H1 (cell line): ENCODE measurements at regions not wholly inside any gene's neighbourhood (a gene's known extent, or its start where the extent isn't known, plus 50 kb on each side); places are given as distances from the start of the nearest gene placed in this dataset.

Experiments
- RAD21 ChIP-seq, 2 experiments: IDR thresholded peaks in 1 of 2; conservative IDR thresholded peaks in 1 of 2; 2 replicates each; pipeline ENCODE4 v1.6.1; 2011; ENCODE audit warnings: low read depth in 2 of 2, low read length in 2 of 2, improper control_type of control experiment in 1 of 2, inconsistent platforms in 1 of 2, mild to moderate bottlenecking in 1 of 2, moderate library complexity in 1 of 2
- TF ChIP-seq, protein P1 (sequence below), 3 experiments: IDR thresholded peaks; 1 replicate in 2 of 3; 2 replicates in 1 of 3; pipeline versions ENCODE4 v1.5.1 to v1.6.1; 2011; ENCODE audit warnings: low read length in 3 of 3, mild to moderate bottlenecking in 3 of 3, inconsistent platforms in 2 of 3, low read depth in 1 of 3, moderate library complexity in 1 of 3; ENCODE audit not compliant: insufficient read depth in 1 of 3; ENCODE audit errors: control extremely low read depth in 1 of 3

DNA sequence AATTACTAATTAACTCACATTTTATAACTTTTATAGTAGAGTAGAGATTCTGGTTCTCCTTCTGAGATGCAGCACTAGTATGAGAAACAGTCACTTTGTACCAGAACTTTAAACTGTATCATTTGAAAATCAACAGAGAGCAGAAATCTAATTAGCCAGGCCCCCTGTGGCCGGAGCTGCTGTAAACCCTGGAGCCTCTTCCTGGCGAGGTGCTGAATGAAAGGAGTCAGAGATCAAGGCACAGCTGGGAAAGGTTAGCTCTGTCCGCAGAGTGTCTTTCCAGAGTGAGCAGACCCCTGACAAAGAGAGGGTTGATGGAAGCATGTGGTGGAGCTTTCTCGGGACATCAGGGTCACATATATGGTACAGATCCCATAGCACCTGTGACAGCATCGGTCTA, 703.8 kb downstream of the RFPL4B start:
- TF ChIP-seq RAD21 (IDR thresholded peaks at IDR 0.05 in 1 of 2, conservative IDR thresholded peaks at IDR 0.05 in 1 of 2; ENCODE audit: low read depth in 2 of 2, low read length in 2 of 2): no peak; a peak in 1 of 4 replicates
- TF ChIP-seq, protein P1, sequence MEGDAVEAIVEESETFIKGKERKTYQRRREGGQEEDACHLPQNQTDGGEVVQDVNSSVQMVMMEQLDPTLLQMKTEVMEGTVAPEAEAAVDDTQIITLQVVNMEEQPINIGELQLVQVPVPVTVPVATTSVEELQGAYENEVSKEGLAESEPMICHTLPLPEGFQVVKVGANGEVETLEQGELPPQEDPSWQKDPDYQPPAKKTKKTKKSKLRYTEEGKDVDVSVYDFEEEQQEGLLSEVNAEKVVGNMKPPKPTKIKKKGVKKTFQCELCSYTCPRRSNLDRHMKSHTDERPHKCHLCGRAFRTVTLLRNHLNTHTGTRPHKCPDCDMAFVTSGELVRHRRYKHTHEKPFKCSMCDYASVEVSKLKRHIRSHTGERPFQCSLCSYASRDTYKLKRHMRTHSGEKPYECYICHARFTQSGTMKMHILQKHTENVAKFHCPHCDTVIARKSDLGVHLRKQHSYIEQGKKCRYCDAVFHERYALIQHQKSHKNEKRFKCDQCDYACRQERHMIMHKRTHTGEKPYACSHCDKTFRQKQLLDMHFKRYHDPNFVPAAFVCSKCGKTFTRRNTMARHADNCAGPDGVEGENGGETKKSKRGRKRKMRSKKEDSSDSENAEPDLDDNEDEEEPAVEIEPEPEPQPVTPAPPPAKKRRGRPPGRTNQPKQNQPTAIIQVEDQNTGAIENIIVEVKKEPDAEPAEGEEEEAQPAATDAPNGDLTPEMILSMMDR (IDR thresholded peaks at IDR 0.05; ENCODE audit: control extremely low read depth in 1 of 3, insufficient read depth in 1 of 3, low read depth in 1 of 3, low read length in 3 of 3): no peak
